Keratinocyte (primary cell): ENCODE measurements at regions not wholly inside any gene's neighbourhood (a gene's known extent, or its start where the extent isn't known, plus 50 kb on each side); places are given as distances from the start of the nearest gene placed in this dataset.

Experiments used
- DNase-seq: peaks from one replicate; pipeline ENCODE4 v3.0.0-alpha.2; 2011; ENCODE audit warnings: low read depth, missing footprints, low spot score
- FAIRE-seq: peaks from 2 replicates; lab custom pipeline; 2011; peaks lifted over from hg19 to GRCh38; lab: Jason Lieb, UNC
- H2AFZ ChIP-seq: 2 replicates; pipeline ENCODE4 v1.6.0; 2012; ENCODE audit warnings: low read length, control low read depth, inconsistent platforms; ENCODE audit not compliant: control insufficient read depth
- H3K27ac ChIP-seq: 2 replicates; pipeline ENCODE4 v1.5.1; 2011; ENCODE audit warnings: low read length; ENCODE audit not compliant: control insufficient read depth, insufficient read depth
- H3K27me3 ChIP-seq: 3 replicates; pipeline ENCODE4 v1.6.0; 2011; ENCODE audit warnings: low read length; ENCODE audit not compliant: control insufficient read depth, insufficient read depth; ENCODE audit errors: extremely low read depth
- H3K36me3 ChIP-seq, 2 experiments: 2 replicates in 1 of 2; 3 replicates in 1 of 2; pipeline ENCODE4 v1.5.1; 2011; ENCODE audit warnings: low read length in 2 of 2, mild to moderate bottlenecking in 1 of 2; ENCODE audit not compliant: control insufficient read depth in 2 of 2, insufficient read depth in 2 of 2; ENCODE audit errors: extremely low read depth in 1 of 2
- H3K4me1 ChIP-seq: 3 replicates; pipeline ENCODE4 v1.5.1; 2011; ENCODE audit warnings: low read length; ENCODE audit not compliant: control insufficient read depth, insufficient read depth; ENCODE audit errors: extremely low read depth
- H3K4me2 ChIP-seq: 3 replicates; pipeline ENCODE4 v1.6.0; 2011; ENCODE audit warnings: low read depth, low read length; ENCODE audit not compliant: control insufficient read depth, insufficient read depth; ENCODE audit errors: extremely low read depth
- H3K4me3 ChIP-seq, 3 experiments: fragments of 200-600 bp in 1 of 3; sonication (generic) in 1 of 3; 2 replicates in 2 of 3; 3 replicates in 1 of 3; pipeline ENCODE4 v1.5.1; 2011 to 2016; ENCODE audit warnings: low read length in 3 of 3, mild to moderate bottlenecking in 3 of 3, control low read depth in 2 of 3, inconsistent platforms in 1 of 3, low read depth in 1 of 3, mixed read lengths in 1 of 3, mixed run types in 1 of 3, moderate library complexity in 1 of 3; ENCODE audit not compliant: control insufficient read depth in 2 of 3, insufficient read depth in 2 of 3; ENCODE audit errors: extremely low read depth in 1 of 3
- H3K79me2 ChIP-seq: 2 replicates; pipeline ENCODE4 v1.6.0; 2012; ENCODE audit warnings: low read length; ENCODE audit not compliant: control insufficient read depth, insufficient read depth
- H3K9ac ChIP-seq: 3 replicates; pipeline ENCODE4 v1.6.0; 2011; ENCODE audit warnings: low read length; ENCODE audit not compliant: control insufficient read depth, insufficient read depth; ENCODE audit errors: extremely low read depth
- H3K9me1 ChIP-seq: 3 replicates; pipeline ENCODE4 v1.6.0; 2011; ENCODE audit warnings: low read length; ENCODE audit not compliant: control insufficient read depth, insufficient read depth; ENCODE audit errors: extremely low read depth
- H3K9me3 ChIP-seq: 2 replicates; pipeline ENCODE4 v1.5.1; 2012; ENCODE audit warnings: low read depth, low read length; ENCODE audit not compliant: control insufficient read depth
- H4K20me1 ChIP-seq: 3 replicates; pipeline ENCODE4 v1.6.0; 2011; ENCODE audit warnings: low read length; ENCODE audit not compliant: control insufficient read depth, insufficient read depth; ENCODE audit errors: extremely low read depth
- CTCF ChIP-seq, 3 experiments: IDR thresholded peaks in 1 of 3; conservative IDR thresholded peaks in 1 of 3; optimal IDR thresholded peaks in 1 of 3; 2 replicates in 2 of 3; 3 replicates in 1 of 3; pipeline versions ENCODE3 to v1.5.1; 2011; ENCODE audit warnings: low read length in 3 of 3, mild to moderate bottlenecking in 3 of 3, moderate library complexity in 2 of 3, control low read depth in 1 of 3, inconsistent platforms in 1 of 3; ENCODE audit not compliant: insufficient read depth in 2 of 3; ENCODE audit errors: extremely low read depth in 1 of 3
- EZH2 ChIP-seq: IDR thresholded peaks from one replicate; pipeline ENCODE4 v1.6.1; 2012; ENCODE audit warnings: inconsistent platforms, mild to moderate bottlenecking, low read length, moderate library complexity
- dilution Hi-C: fragments of 300-500 bp; cut with MboI; formaldehyde crosslinking; loops from one replicate; pipeline ENCODE4 v1.7.0; 2020; ENCODE audit warnings: low sequenced_read_pairs; ENCODE audit not compliant: extremely low pct_ligation_motif_present

GRCh38 chr2:195181059-195181705, 475.8 kb upstream of the SLC39A10 start:
- no peak overlapping the region for H2AFZ ChIP-seq
- dilution Hi-C loops, result no loop called here
- no peak for DNase-seq

GRCh38 chr2:195168369-195168768, 488.7 kb upstream of the SLC39A10 start:
- no peak for TF ChIP-seq CTCF (optimal IDR thresholded peaks at IDR 0.05 in 1 of 3, IDR thresholded peaks at IDR 0.05 in 1 of 3, conservative IDR thresholded peaks at IDR 0.05 in 1 of 3; ENCODE audit: extremely low read depth in 1 of 3, insufficient read depth in 2 of 3, low read length in 3 of 3)
- TF ChIP-seq EZH2, result no peak
- no peak overlapping the region for H3K4me2 ChIP-seq
- no peaks in the 10 kb centered on the region for H3K9me1 ChIP-seq
- H3K4me3 ChIP-seq, result no peak overlapping the region
- H3K27ac ChIP-seq, result no peak overlapping the region
- H3K9ac ChIP-seq, result no peak overlapping the region
- DNase-seq (no peak), FAIRE-seq (no peak)
- no peaks in the 10 kb centered on the region for H3K4me1 ChIP-seq
- no peak overlapping the region for H2AFZ ChIP-seq
- dilution Hi-C loops, result no loop called here
- H3K27me3 ChIP-seq, result no peaks in the 10 kb centered on the region
- H3K79me2 ChIP-seq, result no peaks in the 10 kb centered on the region
- no peaks in the 10 kb centered on the region for H3K36me3 ChIP-seq
- H4K20me1 ChIP-seq, result no peaks in the 10 kb centered on the region
- no peaks in the 10 kb centered on the region for H3K9me3 ChIP-seq

More at GRCh38 chr2:195181059-195181705, 475.8 kb upstream of the SLC39A10 start:
- H3K9me1 ChIP-seq, result no peaks in the 10 kb centered on the region
- FAIRE-seq, result no peak
- no peak for TF ChIP-seq CTCF (optimal IDR thresholded peaks at IDR 0.05 in 1 of 3, IDR thresholded peaks at IDR 0.05 in 1 of 3, conservative IDR thresholded peaks at IDR 0.05 in 1 of 3; ENCODE audit: extremely low read depth in 1 of 3, insufficient read depth in 2 of 3, low read length in 3 of 3)
- TF ChIP-seq EZH2, result no peak
- H3K36me3 ChIP-seq, result no peaks in the 10 kb centered on the region
- no peaks in the 10 kb centered on the region for H3K79me2 ChIP-seq
- no peaks in the 10 kb centered on the region for H3K27me3 ChIP-seq
- H3K9me3 ChIP-seq, result no peaks in the 10 kb centered on the region
- no peaks in the 10 kb centered on the region for H4K20me1 ChIP-seq
- no peak overlapping the region for H3K4me2 ChIP-seq
- H3K27ac ChIP-seq, result no peak overlapping the region
- no peak overlapping the region for H3K4me3 ChIP-seq
- no peaks in the 10 kb centered on the region for H3K4me1 ChIP-seq
- no peak overlapping the region for H3K9ac ChIP-seq
